Upper lobe of left lung (tissue), 6 donors: ENCODE measurements at regions not wholly inside any gene's neighbourhood (a gene's known extent, or its start where the extent isn't known, plus 50 kb on each side); places are given as distances from the start of the nearest gene placed in this dataset.

Source experiments
- ATAC-seq, 2 donors: fragments of 200-7000 bp; cut with Tn5 transposase; one replicate each; pipeline ENCODE4 v1.9.1; 2022; ENCODE audit warnings: mild to moderate bottlenecking in 2 of 2, moderate library complexity in 2 of 2; ENCODE audit not compliant: low FRiP score in 2 of 2
- DNase-seq, 2 donors: peaks; one replicate each; pipeline ENCODE4 v3.0.0-alpha.2; 2019 to 2020
- H3K27ac ChIP-seq, 4 donors: fragments of 200-600 bp; sonication (generic); one replicate each; pipeline ENCODE4 v1.5.1; 2016 to 2019
- H3K27me3 ChIP-seq, 4 donors: fragments of 200-600 bp; sonication (generic); one replicate each; pipeline ENCODE4 v1.5.1; 2017 to 2019
- H3K36me3 ChIP-seq, 4 donors: fragments of 200-600 bp; sonication (generic); one replicate each; pipeline ENCODE4 v1.5.1; 2016 to 2019
- H3K4me1 ChIP-seq, 4 donors: fragments of 200-600 bp; sonication (generic); one replicate each; pipeline ENCODE4 v1.5.1; 2018 to 2019
- H3K4me3 ChIP-seq, 4 donors: fragments of 200-600 bp; sonication (generic); one replicate each; pipeline ENCODE4 v1.5.1; 2017 to 2019; ENCODE audit warnings: mild to moderate bottlenecking in 2 of 4, moderate library complexity in 1 of 4
- H3K9me3 ChIP-seq, 4 donors: fragments of 200-600 bp; sonication (generic); one replicate each; pipeline ENCODE4 v1.5.1; 2018 to 2019
- CTCF ChIP-seq, 6 experiments: fragments of 450-650 bp in 4 of 6; fragments of 200-600 bp in 2 of 6; sonication (generic) in 2 of 6; IDR thresholded peaks; one replicate each; pipeline ENCODE4 v1.5.1; 2016 to 2019; ENCODE audit warnings: antibody characterized with exemption in 6 of 6
- EP300 ChIP-seq, 4 donors: sonication (generic); formaldehyde crosslinking; IDR thresholded peaks; one replicate each; pipeline ENCODE4 v1.5.1; 2017; ENCODE audit warnings: antibody characterized with exemption in 4 of 4, control low read depth in 2 of 4
- POLR2A ChIP-seq, 4 donors: fragments of 450-650 bp; IDR thresholded peaks; one replicate each; pipeline ENCODE4 v1.5.1; 2016 to 2017; ENCODE audit warnings: antibody characterized with exemption in 4 of 4, mild to moderate bottlenecking in 2 of 4
- POLR2AphosphoS5 ChIP-seq, 2 donors: sonication (generic); formaldehyde crosslinking; IDR thresholded peaks; one replicate each; pipeline ENCODE4 v1.5.1; 2017; ENCODE audit warnings: antibody characterized with exemption in 2 of 2
- WGBS, 2 donors: methylation state at CpG; one replicate each; pipeline ENCODE4 v1.1.5; 2017 to 2018; 5-methylcytosine and 5-hydroxymethylcytosine counted together
- donor health status: DM: no; HTN: no; CAD: no; lungs with moderate emphysema.
- donor health status: DM: no; HTN: yes; CAD: no; lungs with severe emphysema.

- ATAC-seq (no peak), DNase-seq (no peak)
- H3K27ac ChIP-seq, result no peak overlapping the region
- H3K4me3 ChIP-seq, result no peak overlapping the region
- H3K4me1 ChIP-seq, result no peaks in the 10 kb centered on the region
- WGBS, 2 donors, result 72 to 77% methylated on average over 6 of the region's 6 CpGs
- no peaks in the 10 kb centered on the region for H3K27me3 ChIP-seq
- TF ChIP-seq CTCF (IDR thresholded peaks at IDR 0.05) (no peak), POLR2A (IDR thresholded peaks at IDR 0.05) (no peak)
- H3K36me3 ChIP-seq, result no peaks in the 10 kb centered on the region
- no peaks in the 10 kb centered on the region for H3K9me3 ChIP-seq
These were observed 127.1 kb downstream of the TRIML1 start for GRCh38 chr4:188266386-188266785.

GRCh38 chr4:188268131-188268908 is 129.1 kb downstream of the TRIML1 start:
- Histone ChIP-seq H3K27ac (no peak overlapping the region), H3K36me3 (no peaks in the 10 kb centered on the region), H3K4me3 (no peak overlapping the region), H3K4me1 (no peaks in the 10 kb centered on the region), H3K9me3 (no peaks in the 10 kb centered on the region), H3K27me3 (no peaks in the 10 kb centered on the region)
- 87 to 93% methylated on average over 13 of the region's 13 CpGs for WGBS, 2 donors
- ATAC-seq (no peak), DNase-seq (no peak)
- no peak for TF ChIP-seq EP300 (IDR thresholded peaks at IDR 0.05)
- TF ChIP-seq POLR2A (IDR thresholded peaks at IDR 0.05), result no peak
- TF ChIP-seq CTCF (IDR thresholded peaks at IDR 0.05), result no peak
- TF ChIP-seq POLR2AphosphoS5 (IDR thresholded peaks at IDR 0.05), result no peak

GRCh38 chr4:188270273-188271069 is 131.2 kb downstream of the TRIML1 start:
- no peak for TF ChIP-seq EP300 (IDR thresholded peaks at IDR 0.05)
- TF ChIP-seq POLR2A (IDR thresholded peaks at IDR 0.05), result no peak
- TF ChIP-seq CTCF (IDR thresholded peaks at IDR 0.05), result no peak
- no peak for TF ChIP-seq POLR2AphosphoS5 (IDR thresholded peaks at IDR 0.05)
- DNase-seq (peak in 1 of 2 donors; percentile 65), ATAC-seq (no peak)
- no peaks in the 10 kb centered on the region for H3K9me3 ChIP-seq
- H3K4me1 ChIP-seq, result no peaks in the 10 kb centered on the region
- H3K27ac ChIP-seq, result no peak overlapping the region
- no peak overlapping the region for H3K4me3 ChIP-seq
- H3K36me3 ChIP-seq, result no peaks in the 10 kb centered on the region
- no peaks in the 10 kb centered on the region for H3K27me3 ChIP-seq
- 95 to 96% methylated on average over 23 to 30 of the region's 30 CpGs for WGBS, 2 donors

GRCh38 chr4:188275686-188276085 is 136.4 kb downstream of the TRIML1 start:
- no peak for DNase-seq
- Histone ChIP-seq H3K9me3 (no peaks in the 10 kb centered on the region), H3K4me3 (no peak overlapping the region), H3K27ac (no peak overlapping the region), H3K36me3 (no peaks in the 10 kb centered on the region), H3K4me1 (no peaks in the 10 kb centered on the region), H3K27me3 (no peaks in the 10 kb centered on the region)
- no peak for ATAC-seq
- WGBS, 2 donors, result 79 to 89% methylated on average over 3 of the region's 3 CpGs
- TF ChIP-seq EP300 (IDR thresholded peaks at IDR 0.05) (no peak), POLR2AphosphoS5 (IDR thresholded peaks at IDR 0.05) (no peak), POLR2A (IDR thresholded peaks at IDR 0.05) (no peak), CTCF (IDR thresholded peaks at IDR 0.05) (no peak)
